WTC11 (cell line): ENCODE measurements at regions not wholly inside any gene's neighbourhood (a gene's known extent, or its start where the extent isn't known, plus 50 kb on each side); places are given as distances from the start of the nearest gene placed in this dataset.

Source experiments
- GABPB1 ChIP-seq: sonication (generic); formaldehyde crosslinking; IDR thresholded peaks from 2 replicates; pipeline ENCODE4 v1.8.1; 2023; ENCODE audit warnings: mild to moderate bottlenecking, missing genetic modification reagents
- RELA ChIP-seq: sonication (generic); formaldehyde crosslinking; IDR thresholded peaks from 2 replicates; pipeline ENCODE4 v1.8.1; 2022; ENCODE audit warnings: missing genetic modification reagents, mild to moderate bottlenecking, borderline replicate concordance
- TF ChIP-seq, protein P1 (sequence below): sonication (generic); formaldehyde crosslinking; IDR thresholded peaks from 2 replicates; pipeline ENCODE4 v1.8.1; 2022; ENCODE audit warnings: low read depth, mild to moderate bottlenecking, moderate library complexity, missing genetic modification reagents, borderline replicate concordance
- TF ChIP-seq, protein P2 (sequence below): sonication (generic); formaldehyde crosslinking; IDR thresholded peaks from 2 replicates; pipeline ENCODE4 v1.8.1; 2023; ENCODE audit warnings: mild to moderate bottlenecking, missing genetic modification reagents
- TF ChIP-seq, protein P3 (sequence below): fragments of 200-600 bp; IDR thresholded peaks from 2 replicates; pipeline ENCODE4 v1.8.0; 2022; ENCODE audit warnings: antibody characterized with exemption
- TF ChIP-seq, protein P4 (sequence below): sonication (generic); formaldehyde crosslinking; IDR thresholded peaks from 2 replicates; pipeline ENCODE4 v1.8.1; 2023; ENCODE audit warnings: mild to moderate bottlenecking, missing genetic modification reagents, moderate library complexity
- TF ChIP-seq, protein P5 (sequence below): sonication (generic); formaldehyde crosslinking; IDR thresholded peaks from 2 replicates; pipeline ENCODE4 v1.8.1; 2022; ENCODE audit warnings: mild to moderate bottlenecking, missing genetic modification reagents, moderate library complexity, borderline replicate concordance
- TF ChIP-seq, protein P6 (sequence below): sonication (generic); formaldehyde crosslinking; IDR thresholded peaks from 2 replicates; pipeline ENCODE4 v1.8.1; 2023; ENCODE audit warnings: mild to moderate bottlenecking, missing genetic modification reagents, moderate library complexity

DNA sequence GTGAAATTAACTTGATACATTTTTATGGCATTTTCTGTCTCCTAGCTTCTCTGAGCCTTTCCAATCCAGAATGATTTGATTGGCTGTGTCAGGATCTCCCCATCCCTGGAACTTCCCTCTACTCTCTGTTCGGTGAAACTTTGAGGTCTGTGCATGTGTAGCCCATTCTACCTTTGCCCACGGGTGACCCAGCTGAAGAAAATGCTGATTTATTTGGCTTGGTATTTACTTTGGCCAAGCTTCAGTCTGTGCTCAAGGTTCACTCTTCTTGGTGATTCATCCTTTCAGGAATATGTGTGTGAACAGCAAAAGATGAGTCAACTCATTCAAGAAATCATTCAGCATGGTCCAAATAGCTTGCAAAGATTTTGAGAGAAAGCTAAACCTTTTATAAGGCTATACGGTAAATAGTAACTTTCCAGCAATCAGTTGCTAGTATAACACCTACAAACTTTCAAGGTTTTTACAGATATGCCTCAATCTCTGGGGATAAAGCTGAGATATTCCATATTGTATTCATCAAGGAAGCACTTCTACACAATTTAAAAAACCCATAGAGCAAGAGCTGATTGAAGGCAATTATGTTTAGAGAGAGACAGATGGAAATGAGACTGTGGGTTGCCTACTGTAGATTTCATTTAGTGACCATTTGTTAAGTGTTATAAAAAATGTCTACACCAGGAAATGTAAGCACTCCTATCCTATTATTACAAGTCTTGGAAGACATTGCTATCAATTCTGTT lies 233.9 kb upstream of the CXXC4 start:
- TF ChIP-seq, protein P1, sequence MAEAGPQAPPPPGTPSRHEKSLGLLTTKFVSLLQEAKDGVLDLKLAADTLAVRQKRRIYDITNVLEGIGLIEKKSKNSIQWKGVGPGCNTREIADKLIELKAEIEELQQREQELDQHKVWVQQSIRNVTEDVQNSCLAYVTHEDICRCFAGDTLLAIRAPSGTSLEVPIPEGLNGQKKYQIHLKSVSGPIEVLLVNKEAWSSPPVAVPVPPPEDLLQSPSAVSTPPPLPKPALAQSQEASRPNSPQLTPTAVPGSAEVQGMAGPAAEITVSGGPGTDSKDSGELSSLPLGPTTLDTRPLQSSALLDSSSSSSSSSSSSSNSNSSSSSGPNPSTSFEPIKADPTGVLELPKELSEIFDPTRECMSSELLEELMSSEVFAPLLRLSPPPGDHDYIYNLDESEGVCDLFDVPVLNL (CRISPR knock-in tag): no peak
- TF ChIP-seq, protein P2, sequence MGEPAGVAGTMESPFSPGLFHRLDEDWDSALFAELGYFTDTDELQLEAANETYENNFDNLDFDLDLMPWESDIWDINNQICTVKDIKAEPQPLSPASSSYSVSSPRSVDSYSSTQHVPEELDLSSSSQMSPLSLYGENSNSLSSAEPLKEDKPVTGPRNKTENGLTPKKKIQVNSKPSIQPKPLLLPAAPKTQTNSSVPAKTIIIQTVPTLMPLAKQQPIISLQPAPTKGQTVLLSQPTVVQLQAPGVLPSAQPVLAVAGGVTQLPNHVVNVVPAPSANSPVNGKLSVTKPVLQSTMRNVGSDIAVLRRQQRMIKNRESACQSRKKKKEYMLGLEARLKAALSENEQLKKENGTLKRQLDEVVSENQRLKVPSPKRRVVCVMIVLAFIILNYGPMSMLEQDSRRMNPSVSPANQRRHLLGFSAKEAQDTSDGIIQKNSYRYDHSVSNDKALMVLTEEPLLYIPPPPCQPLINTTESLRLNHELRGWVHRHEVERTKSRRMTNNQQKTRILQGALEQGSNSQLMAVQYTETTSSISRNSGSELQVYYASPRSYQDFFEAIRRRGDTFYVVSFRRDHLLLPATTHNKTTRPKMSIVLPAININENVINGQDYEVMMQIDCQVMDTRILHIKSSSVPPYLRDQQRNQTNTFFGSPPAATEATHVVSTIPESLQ (CRISPR knock-in tag): no peak
- TF ChIP-seq, protein P3, sequence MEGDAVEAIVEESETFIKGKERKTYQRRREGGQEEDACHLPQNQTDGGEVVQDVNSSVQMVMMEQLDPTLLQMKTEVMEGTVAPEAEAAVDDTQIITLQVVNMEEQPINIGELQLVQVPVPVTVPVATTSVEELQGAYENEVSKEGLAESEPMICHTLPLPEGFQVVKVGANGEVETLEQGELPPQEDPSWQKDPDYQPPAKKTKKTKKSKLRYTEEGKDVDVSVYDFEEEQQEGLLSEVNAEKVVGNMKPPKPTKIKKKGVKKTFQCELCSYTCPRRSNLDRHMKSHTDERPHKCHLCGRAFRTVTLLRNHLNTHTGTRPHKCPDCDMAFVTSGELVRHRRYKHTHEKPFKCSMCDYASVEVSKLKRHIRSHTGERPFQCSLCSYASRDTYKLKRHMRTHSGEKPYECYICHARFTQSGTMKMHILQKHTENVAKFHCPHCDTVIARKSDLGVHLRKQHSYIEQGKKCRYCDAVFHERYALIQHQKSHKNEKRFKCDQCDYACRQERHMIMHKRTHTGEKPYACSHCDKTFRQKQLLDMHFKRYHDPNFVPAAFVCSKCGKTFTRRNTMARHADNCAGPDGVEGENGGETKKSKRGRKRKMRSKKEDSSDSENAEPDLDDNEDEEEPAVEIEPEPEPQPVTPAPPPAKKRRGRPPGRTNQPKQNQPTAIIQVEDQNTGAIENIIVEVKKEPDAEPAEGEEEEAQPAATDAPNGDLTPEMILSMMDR: no peak
- TF ChIP-seq, protein P4, sequence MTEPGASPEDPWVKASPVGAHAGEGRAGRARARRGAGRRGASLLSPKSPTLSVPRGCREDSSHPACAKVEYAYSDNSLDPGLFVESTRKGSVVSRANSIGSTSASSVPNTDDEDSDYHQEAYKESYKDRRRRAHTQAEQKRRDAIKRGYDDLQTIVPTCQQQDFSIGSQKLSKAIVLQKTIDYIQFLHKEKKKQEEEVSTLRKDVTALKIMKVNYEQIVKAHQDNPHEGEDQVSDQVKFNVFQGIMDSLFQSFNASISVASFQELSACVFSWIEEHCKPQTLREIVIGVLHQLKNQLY: no peak
- TF ChIP-seq GABPB1 (CRISPR knock-in tag) (no peak), RELA (CRISPR knock-in tag) (no peak)
- TF ChIP-seq, protein P5, sequence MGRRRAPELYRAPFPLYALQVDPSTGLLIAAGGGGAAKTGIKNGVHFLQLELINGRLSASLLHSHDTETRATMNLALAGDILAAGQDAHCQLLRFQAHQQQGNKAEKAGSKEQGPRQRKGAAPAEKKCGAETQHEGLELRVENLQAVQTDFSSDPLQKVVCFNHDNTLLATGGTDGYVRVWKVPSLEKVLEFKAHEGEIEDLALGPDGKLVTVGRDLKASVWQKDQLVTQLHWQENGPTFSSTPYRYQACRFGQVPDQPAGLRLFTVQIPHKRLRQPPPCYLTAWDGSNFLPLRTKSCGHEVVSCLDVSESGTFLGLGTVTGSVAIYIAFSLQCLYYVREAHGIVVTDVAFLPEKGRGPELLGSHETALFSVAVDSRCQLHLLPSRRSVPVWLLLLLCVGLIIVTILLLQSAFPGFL (CRISPR knock-in tag): no peak
- TF ChIP-seq, protein P6, sequence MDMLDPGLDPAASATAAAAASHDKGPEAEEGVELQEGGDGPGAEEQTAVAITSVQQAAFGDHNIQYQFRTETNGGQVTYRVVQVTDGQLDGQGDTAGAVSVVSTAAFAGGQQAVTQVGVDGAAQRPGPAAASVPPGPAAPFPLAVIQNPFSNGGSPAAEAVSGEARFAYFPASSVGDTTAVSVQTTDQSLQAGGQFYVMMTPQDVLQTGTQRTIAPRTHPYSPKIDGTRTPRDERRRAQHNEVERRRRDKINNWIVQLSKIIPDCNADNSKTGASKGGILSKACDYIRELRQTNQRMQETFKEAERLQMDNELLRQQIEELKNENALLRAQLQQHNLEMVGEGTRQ (CRISPR knock-in tag): no peak
